ENCODE measurements at regions not wholly inside any gene's neighbourhood (a gene's known extent, or its start where the extent isn't known, plus 50 kb on each side); places are given as distances from the start of the nearest gene placed in this dataset.

GRCh38 chr4:89665662-89666061 is 171.3 kb downstream of the SNCA start:
- H3K27me3 Mint-ChIP-seq (ENCODE audit: insufficient read depth, unreplicated experiment) = no peaks in the 10 kb centered on the region
- CTCF ChIA-PET = no interaction called here
- DNase-seq = no peak
- POLR2A ChIA-PET = no interaction called here
- H3K4me1 ChIP-seq = no peaks in the 10 kb centered on the region
- no peaks in the 10 kb centered on the region for H3K36me3 ChIP-seq (ENCODE audit: control insufficient read depth, insufficient read depth, low read length)
- intact Hi-C loops (cut with micrococcal nuclease; ENCODE audit: unreplicated experiment) = no loop called here
- no peaks in the 10 kb centered on the region for H3K9me3 ChIP-seq
- BruUV-seq (replicated peaks) = no TSS peak
- TF ChIP-seq, protein P1, sequence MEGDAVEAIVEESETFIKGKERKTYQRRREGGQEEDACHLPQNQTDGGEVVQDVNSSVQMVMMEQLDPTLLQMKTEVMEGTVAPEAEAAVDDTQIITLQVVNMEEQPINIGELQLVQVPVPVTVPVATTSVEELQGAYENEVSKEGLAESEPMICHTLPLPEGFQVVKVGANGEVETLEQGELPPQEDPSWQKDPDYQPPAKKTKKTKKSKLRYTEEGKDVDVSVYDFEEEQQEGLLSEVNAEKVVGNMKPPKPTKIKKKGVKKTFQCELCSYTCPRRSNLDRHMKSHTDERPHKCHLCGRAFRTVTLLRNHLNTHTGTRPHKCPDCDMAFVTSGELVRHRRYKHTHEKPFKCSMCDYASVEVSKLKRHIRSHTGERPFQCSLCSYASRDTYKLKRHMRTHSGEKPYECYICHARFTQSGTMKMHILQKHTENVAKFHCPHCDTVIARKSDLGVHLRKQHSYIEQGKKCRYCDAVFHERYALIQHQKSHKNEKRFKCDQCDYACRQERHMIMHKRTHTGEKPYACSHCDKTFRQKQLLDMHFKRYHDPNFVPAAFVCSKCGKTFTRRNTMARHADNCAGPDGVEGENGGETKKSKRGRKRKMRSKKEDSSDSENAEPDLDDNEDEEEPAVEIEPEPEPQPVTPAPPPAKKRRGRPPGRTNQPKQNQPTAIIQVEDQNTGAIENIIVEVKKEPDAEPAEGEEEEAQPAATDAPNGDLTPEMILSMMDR (IDR thresholded peaks at IDR 0.05; ENCODE audit: insufficient read depth in 1 of 2, low read depth in 1 of 2, low read length in 1 of 2, severe bottlenecking in 1 of 2, unreplicated experiment in 1 of 2) = no peak
- no peak overlapping the region for H3K4me3 ChIP-seq (ENCODE audit: low read depth, low read length)
- no peaks in the 10 kb centered on the region for H3K9me3 Mint-ChIP-seq (ENCODE audit: unreplicated experiment)
- H3K27ac Mint-ChIP-seq (ENCODE audit: unreplicated experiment) = no peak overlapping the region
- H3K27me3 ChIP-seq (replicated peaks; ENCODE audit: control insufficient read depth, insufficient read depth, low read length) = no peaks in the 10 kb centered on the region
- peaks cover 6% of the 10 kb centered on the region for H3K36me3 Mint-ChIP-seq (ENCODE audit: insufficient read depth, unreplicated experiment)
- peaks cover 9% of the 10 kb centered on the region for H3K4me1 Mint-ChIP-seq (ENCODE audit: low read depth, unreplicated experiment)
- no peak overlapping the region for H3K4me3 Mint-ChIP-seq (ENCODE audit: unreplicated experiment)

DNA sequence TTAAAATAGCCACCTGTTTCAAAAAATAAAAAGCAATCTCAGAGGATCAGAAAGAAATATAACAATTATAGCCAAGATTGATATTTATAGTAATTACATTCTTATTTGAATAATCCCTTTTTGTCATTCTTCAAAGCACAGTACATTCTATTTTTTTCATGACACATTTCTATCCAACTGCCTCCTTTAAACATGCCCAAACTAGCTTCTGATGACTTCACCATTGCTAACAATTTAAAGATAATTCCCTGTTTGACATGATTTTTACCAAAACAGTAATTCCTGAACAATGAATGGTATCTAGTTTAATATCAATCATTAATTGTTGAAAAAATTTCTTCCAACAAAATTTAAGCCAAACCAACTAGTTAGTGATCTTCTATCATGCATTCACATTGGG is 172.4 kb downstream of the SNCA start:
- CTCF ChIA-PET = no interaction called here
- DNase-seq = no peak

DNA sequence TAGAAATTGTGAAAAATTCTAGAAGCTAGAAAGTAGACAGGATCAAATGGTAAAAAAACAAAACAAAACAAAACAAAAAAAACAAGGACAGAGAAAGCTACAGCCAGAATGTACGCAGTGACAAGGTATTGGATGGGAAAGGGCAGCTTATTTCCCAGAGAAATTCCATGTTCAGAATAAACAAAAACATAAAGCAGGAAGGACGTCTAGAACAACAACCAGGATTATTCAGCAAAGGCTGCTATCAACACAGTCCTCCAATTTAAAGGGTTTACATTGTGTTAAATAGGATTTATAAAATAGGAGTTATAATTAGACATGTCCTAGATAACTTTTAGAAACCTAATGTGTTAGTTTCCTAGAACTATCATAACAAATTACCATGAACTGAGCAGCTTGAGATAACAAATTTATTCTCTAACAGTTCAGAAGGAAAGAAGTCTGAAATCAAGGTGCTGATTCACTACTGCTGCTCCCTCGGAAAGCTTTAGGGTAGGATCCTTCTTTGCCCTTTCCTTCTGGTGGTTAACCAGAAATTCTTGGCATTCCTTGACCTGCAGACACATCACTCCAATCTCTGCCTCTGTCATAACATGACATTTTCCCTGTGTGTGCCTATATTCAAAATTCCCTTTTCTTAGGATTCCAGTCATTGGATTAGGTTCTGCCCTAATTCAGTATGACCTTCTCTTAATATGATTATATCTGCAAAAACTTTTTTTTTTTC is 175.6 kb downstream of the SNCA start:
- ChIA-PET POLR2A (no interaction called here), CTCF (no interaction called here)
- BruUV-seq (replicated peaks) = no TSS peak
- DNase-seq = peak in 1 of 2 experiments; percentile 11
- TF ChIP-seq, protein P1 (IDR thresholded peaks at IDR 0.05; ENCODE audit: insufficient read depth in 1 of 2, low read depth in 1 of 2, low read length in 1 of 2, severe bottlenecking in 1 of 2, unreplicated experiment in 1 of 2) = no peak
- Histone ChIP-seq H3K4me3 (ENCODE audit: low read depth, low read length) (no peak overlapping the region), H3K27me3 (replicated peaks; ENCODE audit: control insufficient read depth, insufficient read depth, low read length) (no peaks in the 10 kb centered on the region), H3K4me1 (no peaks in the 10 kb centered on the region), H3K9me3 (no peaks in the 10 kb centered on the region), H3K36me3 (ENCODE audit: control insufficient read depth, insufficient read depth, low read length) (no peaks in the 10 kb centered on the region)
- Mint-ChIP-seq H3K4me3 (ENCODE audit: unreplicated experiment) (no peak overlapping the region), H3K27ac (ENCODE audit: unreplicated experiment) (peak overlapping the region; percentile 45), H3K4me1 (ENCODE audit: low read depth, unreplicated experiment) (peaks cover 9% of the 10 kb centered on the region), H3K9me3 (ENCODE audit: unreplicated experiment) (no peaks in the 10 kb centered on the region), H3K27me3 (ENCODE audit: insufficient read depth, unreplicated experiment) (no peaks in the 10 kb centered on the region), H3K36me3 (ENCODE audit: insufficient read depth, unreplicated experiment) (peaks cover 6% of the 10 kb centered on the region)
- intact Hi-C loops (cut with micrococcal nuclease; ENCODE audit: unreplicated experiment) = no loop called here

More for the DNA sequence above, 172.4 kb downstream of the SNCA start:
- Histone ChIP-seq H3K27me3 (replicated peaks; ENCODE audit: control insufficient read depth, insufficient read depth, low read length) (no peaks in the 10 kb centered on the region), H3K4me3 (ENCODE audit: low read depth, low read length) (no peak overlapping the region), H3K4me1 (no peaks in the 10 kb centered on the region), H3K9me3 (no peaks in the 10 kb centered on the region), H3K36me3 (ENCODE audit: control insufficient read depth, insufficient read depth, low read length) (no peaks in the 10 kb centered on the region)
- H3K4me3 Mint-ChIP-seq (ENCODE audit: unreplicated experiment) = no peak overlapping the region
- H3K27ac Mint-ChIP-seq (ENCODE audit: unreplicated experiment) = no peak overlapping the region
- H3K9me3 Mint-ChIP-seq (ENCODE audit: unreplicated experiment) = no peaks in the 10 kb centered on the region
- peaks cover 6% of the 10 kb centered on the region for H3K36me3 Mint-ChIP-seq (ENCODE audit: insufficient read depth, unreplicated experiment)
- BruUV-seq (replicated peaks) = no TSS peak
- intact Hi-C loops (cut with micrococcal nuclease; ENCODE audit: unreplicated experiment) = no loop called here
- H3K4me1 Mint-ChIP-seq (ENCODE audit: low read depth, unreplicated experiment) = peaks cover 9% of the 10 kb centered on the region
- POLR2A ChIA-PET = no interaction called here
- H3K27me3 Mint-ChIP-seq (ENCODE audit: insufficient read depth, unreplicated experiment) = no peaks in the 10 kb centered on the region
- TF ChIP-seq, protein P1 (IDR thresholded peaks at IDR 0.05; ENCODE audit: insufficient read depth in 1 of 2, low read depth in 1 of 2, low read length in 1 of 2, severe bottlenecking in 1 of 2, unreplicated experiment in 1 of 2) = no peak
